Tibial nerve (tissue), 4 donors: ENCODE measurements at regions not wholly inside any gene's neighbourhood (a gene's known extent, or its start where the extent isn't known, plus 50 kb on each side); places are given as distances from the start of the nearest gene placed in this dataset.

ENCODE experiments used
- DNase-seq, 2 donors: peaks; one replicate each; pipeline ENCODE4 v3.0.0-alpha.2; 2019; ENCODE audit warnings: low spot score in 2 of 2
- H3K27ac ChIP-seq, 4 donors: fragments of 200-600 bp; sonication (generic) in 3 of 4; one replicate each; pipeline ENCODE4 v1.5.1; 2017 to 2019; ENCODE audit warnings: mild to moderate bottlenecking in 1 of 4
- H3K27me3 ChIP-seq, 2 donors: fragments of 200-600 bp; sonication (generic) in 1 of 2; one replicate each; pipeline versions ENCODE4 v1.5.1 to v1.6.0; 2017 to 2019
- H3K36me3 ChIP-seq, 3 donors: fragments of 200-600 bp; sonication (generic); one replicate each; pipeline ENCODE4 v1.5.1; 2018 to 2019
- H3K4me1 ChIP-seq, 4 donors: fragments of 200-600 bp; sonication (generic) in 3 of 4; one replicate each; pipeline ENCODE4 v1.5.1; 2017 to 2019
- H3K4me3 ChIP-seq, 4 donors: fragments of 200-600 bp; sonication (generic) in 3 of 4; one replicate each; pipeline ENCODE4 v1.5.1; 2017 to 2019; ENCODE audit warnings: mild to moderate bottlenecking in 1 of 4, moderate library complexity in 1 of 4
- H3K9me3 ChIP-seq, 4 donors: fragments of 200-600 bp; sonication (generic) in 3 of 4; one replicate each; pipeline ENCODE4 v1.5.1; 2017 to 2019
- EP300 ChIP-seq, 2 donors: sonication (generic); formaldehyde crosslinking; IDR thresholded peaks; one replicate each; pipeline ENCODE4 v1.6.1; 2017; ENCODE audit warnings: antibody characterized with exemption in 2 of 2, mild to moderate bottlenecking in 1 of 2
- POLR2A ChIP-seq, 2 donors: fragments of 450-650 bp; IDR thresholded peaks; one replicate each; pipeline ENCODE4 v1.6.1; 2017; ENCODE audit warnings: antibody characterized with exemption in 2 of 2, mild to moderate bottlenecking in 2 of 2, moderate library complexity in 2 of 2
- WGBS, 2 donors: methylation state at CpG; one replicate each; pipeline ENCODE4 v1.1.5; 2018; 5-methylcytosine and 5-hydroxymethylcytosine counted together
- TF ChIP-seq, protein P1 (sequence below), 5 experiments: fragments of 200-600 bp in 3 of 5; fragments of 450-650 bp in 2 of 5; sonication (generic) in 3 of 5; IDR thresholded peaks; one replicate each; pipeline ENCODE4 v1.5.1; 2016 to 2019; ENCODE audit warnings: antibody characterized with exemption in 5 of 5, mild to moderate bottlenecking in 3 of 5, moderate library complexity in 2 of 5

DNA sequence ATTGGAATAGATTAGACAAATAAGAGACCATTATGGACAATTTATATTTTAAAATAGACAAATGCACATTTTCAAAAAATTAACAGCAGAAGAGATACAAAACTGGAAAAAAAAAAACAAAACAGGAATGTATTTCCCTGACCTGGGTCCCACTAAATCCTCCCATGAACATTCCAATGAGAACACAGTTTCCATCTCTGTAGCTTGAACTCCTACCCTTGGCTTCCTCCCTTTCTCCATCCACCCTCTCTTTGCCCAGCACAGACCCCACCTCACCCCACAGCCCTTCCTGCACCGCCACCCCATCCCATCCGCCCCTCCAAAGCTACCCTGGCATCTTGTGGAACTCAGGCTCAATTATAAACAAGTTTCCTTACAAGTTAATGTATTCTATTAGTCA lies 71.2 kb upstream of the MPP7 start:
- no peak for DNase-seq
- no peaks in the 10 kb centered on the region for H3K4me1 ChIP-seq
- H3K9me3 ChIP-seq, result no peaks in the 10 kb centered on the region
- no peak for TF ChIP-seq EP300 (IDR thresholded peaks at IDR 0.05)
- H3K36me3 ChIP-seq, result no peaks in the 10 kb centered on the region
- H3K4me3 ChIP-seq, result no peak overlapping the region
- no peaks in the 10 kb centered on the region for H3K27me3 ChIP-seq
- H3K27ac ChIP-seq, result no peak overlapping the region
- 64 to 72% methylated on average over 2 of the region's 2 CpGs for WGBS, 2 donors

DNA sequence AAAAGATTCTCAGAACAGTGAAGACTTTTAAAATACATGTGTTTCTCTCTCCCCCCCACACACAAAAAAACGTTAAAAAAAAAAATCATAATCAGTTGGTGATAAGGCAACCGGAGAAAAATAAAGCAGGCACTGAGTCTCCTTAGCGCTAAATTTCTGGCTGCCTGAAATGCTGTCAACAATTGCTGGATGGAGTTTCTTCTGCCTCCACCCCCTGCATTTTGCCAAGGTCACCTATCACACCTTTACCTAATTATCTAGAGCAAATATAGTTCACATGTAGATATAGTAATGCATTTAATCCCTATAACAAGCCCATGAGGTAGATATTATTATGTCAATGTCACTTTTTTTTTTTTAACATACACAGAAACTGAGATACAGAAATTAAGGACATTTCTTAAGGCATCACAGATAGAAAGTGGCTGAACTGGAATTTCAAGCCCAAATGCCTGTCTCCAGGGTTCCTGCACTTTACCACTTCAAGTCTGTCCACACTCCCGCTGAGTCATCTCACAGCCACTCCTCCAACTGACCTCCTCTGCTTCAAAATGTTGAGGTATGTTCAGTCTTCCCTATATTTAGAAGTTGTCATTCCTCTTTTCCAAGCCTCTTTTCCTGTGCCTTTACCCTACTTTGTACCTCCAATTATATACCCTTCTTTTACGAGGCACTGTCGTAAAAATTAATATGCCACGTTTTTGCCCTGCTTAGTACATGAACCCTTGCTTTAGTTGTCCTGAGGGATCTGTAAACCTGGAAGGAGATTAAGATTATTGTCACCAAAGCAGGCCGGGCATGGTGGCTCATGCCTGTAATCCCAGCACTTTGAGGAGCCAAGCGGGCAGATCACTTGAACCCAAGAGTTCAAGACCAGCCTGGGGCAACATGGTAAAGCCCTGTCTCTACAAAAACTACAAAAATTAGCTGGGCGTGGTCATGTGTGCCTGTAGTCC lies 72.8 kb upstream of the MPP7 start:
- Histone ChIP-seq H3K27me3 (no peaks in the 10 kb centered on the region), H3K27ac (no peak overlapping the region), H3K4me1 (no peaks in the 10 kb centered on the region), H3K9me3 (no peaks in the 10 kb centered on the region), H3K4me3 (no peak overlapping the region), H3K36me3 (no peaks in the 10 kb centered on the region)
- TF ChIP-seq, protein P1, sequence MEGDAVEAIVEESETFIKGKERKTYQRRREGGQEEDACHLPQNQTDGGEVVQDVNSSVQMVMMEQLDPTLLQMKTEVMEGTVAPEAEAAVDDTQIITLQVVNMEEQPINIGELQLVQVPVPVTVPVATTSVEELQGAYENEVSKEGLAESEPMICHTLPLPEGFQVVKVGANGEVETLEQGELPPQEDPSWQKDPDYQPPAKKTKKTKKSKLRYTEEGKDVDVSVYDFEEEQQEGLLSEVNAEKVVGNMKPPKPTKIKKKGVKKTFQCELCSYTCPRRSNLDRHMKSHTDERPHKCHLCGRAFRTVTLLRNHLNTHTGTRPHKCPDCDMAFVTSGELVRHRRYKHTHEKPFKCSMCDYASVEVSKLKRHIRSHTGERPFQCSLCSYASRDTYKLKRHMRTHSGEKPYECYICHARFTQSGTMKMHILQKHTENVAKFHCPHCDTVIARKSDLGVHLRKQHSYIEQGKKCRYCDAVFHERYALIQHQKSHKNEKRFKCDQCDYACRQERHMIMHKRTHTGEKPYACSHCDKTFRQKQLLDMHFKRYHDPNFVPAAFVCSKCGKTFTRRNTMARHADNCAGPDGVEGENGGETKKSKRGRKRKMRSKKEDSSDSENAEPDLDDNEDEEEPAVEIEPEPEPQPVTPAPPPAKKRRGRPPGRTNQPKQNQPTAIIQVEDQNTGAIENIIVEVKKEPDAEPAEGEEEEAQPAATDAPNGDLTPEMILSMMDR (IDR thresholded peaks at IDR 0.05), result no peak
- TF ChIP-seq EP300 (IDR thresholded peaks at IDR 0.05) (no peak), POLR2A (IDR thresholded peaks at IDR 0.05) (no peak)
- DNase-seq, result no peak
- WGBS, 2 donors, result 83 to 84% methylated on average over 10 of the region's 10 CpGs

- TF ChIP-seq POLR2A (IDR thresholded peaks at IDR 0.05) (no peak), EP300 (IDR thresholded peaks at IDR 0.05) (no peak)
- TF ChIP-seq, protein P1 (IDR thresholded peaks at IDR 0.05), result no peak
- H3K27ac ChIP-seq, result no peak overlapping the region
Measured at GRCh38 chr10:28378986-28379585, 76.2 kb upstream of the MPP7 start.

GRCh38 chr10:28381466-28381865 lies 78.6 kb upstream of the MPP7 start:
- Histone ChIP-seq H3K4me1 (peaks cover 0 to 4% (median 0%) of the 10 kb centered on the region in 4 donors), H3K9me3 (no peaks in the 10 kb centered on the region), H3K36me3 (no peaks in the 10 kb centered on the region), H3K27ac (no peak overlapping the region), H3K27me3 (no peaks in the 10 kb centered on the region), H3K4me3 (no peak overlapping the region)
- TF ChIP-seq, protein P1 (IDR thresholded peaks at IDR 0.05), result no peak
- TF ChIP-seq POLR2A (IDR thresholded peaks at IDR 0.05) (no peak), EP300 (IDR thresholded peaks at IDR 0.05) (no peak)
- no peak for DNase-seq

More at GRCh38 chr10:28378986-28379585, 76.2 kb upstream of the MPP7 start:
- no peak for DNase-seq
- no peaks in the 10 kb centered on the region for H3K36me3 ChIP-seq
- H3K27me3 ChIP-seq, result no peaks in the 10 kb centered on the region
- peaks cover 0 to 4% (median 0%) of the 10 kb centered on the region in 4 donors for H3K4me1 ChIP-seq
- 84 to 86% methylated on average over 8 of the region's 8 CpGs for WGBS, 2 donors
- H3K9me3 ChIP-seq, result no peaks in the 10 kb centered on the region
- H3K4me3 ChIP-seq, result no peak overlapping the region

DNA sequence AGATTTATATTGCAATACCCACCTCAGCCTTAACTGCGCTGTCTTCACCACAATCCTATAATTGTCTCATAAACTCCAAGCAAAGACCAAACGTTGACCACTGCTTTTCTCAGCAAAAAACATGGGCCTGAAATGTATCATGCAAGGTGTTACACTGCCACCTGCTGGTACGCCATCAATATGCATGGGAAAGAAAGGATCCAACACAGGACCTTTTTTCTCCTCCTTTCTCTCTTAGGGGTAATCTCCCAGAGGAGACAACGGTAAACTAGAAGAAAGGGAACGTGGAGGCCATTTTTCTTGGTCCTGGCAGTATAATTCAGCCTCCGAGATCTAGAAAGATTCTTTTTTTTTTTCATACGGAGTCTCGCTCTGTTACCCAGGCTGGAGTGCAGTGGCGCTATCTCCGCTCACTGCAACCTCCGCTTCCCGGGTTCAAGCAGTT lies 79.1 kb upstream of the MPP7 start:
- H3K4me3 ChIP-seq, result no peak overlapping the region
- H3K9me3 ChIP-seq, result no peaks in the 10 kb centered on the region
- no peaks in the 10 kb centered on the region for H3K36me3 ChIP-seq
- peak; percentile 83 to 97 for DNase-seq
- H3K27me3 ChIP-seq, result no peaks in the 10 kb centered on the region
- TF ChIP-seq EP300 (IDR thresholded peaks at IDR 0.05) (peak in 1 of 2 donors; percentile 64), POLR2A (IDR thresholded peaks at IDR 0.05) (no peak)
- TF ChIP-seq, protein P1 (IDR thresholded peaks at IDR 0.05), result peak; percentile 90 to 95 (median 94)
- 39 to 40% methylated on average over 12 of the region's 12 CpGs for WGBS, 2 donors
- H3K27ac ChIP-seq, result no peak overlapping the region
- peaks cover 0 to 4% (median 0%) of the 10 kb centered on the region in 4 donors for H3K4me1 ChIP-seq
